SK-N-SH (cell line): ENCODE measurements at regions not wholly inside any gene's neighbourhood (a gene's known extent, or its start where the extent isn't known, plus 50 kb on each side); places are given as distances from the start of the nearest gene placed in this dataset.

Experiments used
- CTCF ChIA-PET: fragments of 300-600, 350-600 bp; formaldehyde crosslinking; extraction: SDS; loops from one replicate; lab custom pipeline; 2021; lab: Yijun Ruan, JAX
- POLR2A ChIA-PET: fragments of 350-600 bp; sonication (Branson Sonifier 250); formaldehyde crosslinking; extraction: SDS; loops from one replicate; lab custom pipeline; 2020; ENCODE audit warnings: antibody characterized with exemption, inconsistent platforms; lab: Yijun Ruan, JAX
- DNase-seq: peaks from one replicate; pipeline ENCODE4 v3.0.0; 2012
- H2AFZ ChIP-seq: fragments of 200-600 bp; sonication (generic); 2 replicates; pipeline ENCODE4 v1.8.1; 2016; ENCODE audit warnings: antibody characterized with exemption, mild to moderate bottlenecking, low read depth
- H3F3A ChIP-seq: fragments of 200-600 bp; sonication (generic); replicated peaks from 2 replicates; pipeline ENCODE3; 2016; ENCODE audit warnings: antibody characterized with exemption, mild to moderate bottlenecking; ENCODE audit not compliant: insufficient read depth
- H3K27ac ChIP-seq, 2 experiments: fragments of 200-500 bp in 1 of 2; fragments of 200-600 bp in 1 of 2; sonication (Bioruptor generic) in 1 of 2; sonication (generic), shearing (Covaris generic) in 1 of 2; 2 replicates each; pipeline versions ENCODE4 v1.5.1 to v1.6.1; 2014 to 2016; ENCODE audit warnings: low read depth in 2 of 2, inconsistent platforms in 1 of 2, low read length in 1 of 2, mild to moderate bottlenecking in 1 of 2, mixed read lengths in 1 of 2
- H3K27me3 ChIP-seq: fragments of 200-600 bp; sonication (generic), shearing (Covaris generic); 2 replicates; pipeline ENCODE4 v1.6.1; 2016; ENCODE audit warnings: mixed run types; ENCODE audit not compliant: insufficient read depth
- H3K36me3 ChIP-seq, 2 experiments: fragments of 200-500 bp in 1 of 2; fragments of 200-600 bp in 1 of 2; sonication (Bioruptor generic) in 1 of 2; sonication (generic) in 1 of 2; replicated peaks in 1 of 2; 2 replicates each; pipeline versions ENCODE3 to v1.5.1; 2014 to 2016; ENCODE audit warnings: low read length in 1 of 2, mild to moderate bottlenecking in 1 of 2; ENCODE audit not compliant: insufficient read depth in 2 of 2, control insufficient read depth in 1 of 2
- H3K4me1 ChIP-seq, 2 experiments: fragments of 200-500 bp in 1 of 2; fragments of 200-600 bp in 1 of 2; sonication (Bioruptor generic) in 1 of 2; sonication (generic), shearing (Covaris generic) in 1 of 2; 2 replicates each; pipeline versions ENCODE4 v1.5.1 to v1.6.1; 2014 to 2016; ENCODE audit warnings: low read depth in 1 of 2, low read length in 1 of 2, mixed run types in 1 of 2; ENCODE audit not compliant: insufficient read depth in 2 of 2, control insufficient read depth in 1 of 2
- H3K4me2 ChIP-seq: fragments of 200-600 bp; sonication (generic), shearing (Covaris generic); 2 replicates; pipeline ENCODE4 v1.6.1; 2017; ENCODE audit warnings: mixed run types
- H3K4me3 ChIP-seq, 2 experiments: fragments of 200-500 bp in 1 of 2; fragments of 200-600 bp in 1 of 2; sonication (Bioruptor generic) in 1 of 2; sonication (generic), shearing (Covaris generic) in 1 of 2; 2 replicates each; pipeline versions ENCODE4 v1.5.1 to v1.8.1; 2014 to 2016; ENCODE audit warnings: low read depth in 2 of 2, inconsistent platforms in 1 of 2, low read length in 1 of 2, mild to moderate bottlenecking in 1 of 2, mixed read lengths in 1 of 2, moderate library complexity in 1 of 2
- H3K79me2 ChIP-seq: fragments of 200-600 bp; sonication (generic); 2 replicates; pipeline ENCODE4 v1.8.1; 2017; ENCODE audit warnings: mild to moderate bottlenecking; ENCODE audit not compliant: insufficient read depth
- H3K9ac ChIP-seq: fragments of 200-600 bp; sonication (generic); 2 replicates; pipeline ENCODE4 v1.6.1; 2017; ENCODE audit warnings: mixed run types
- H3K9me2 ChIP-seq: fragments of 200-600 bp; sonication (generic); 2 replicates; pipeline ENCODE4 v1.6.1; 2017; ENCODE audit warnings: mixed run types
- H3K9me3 ChIP-seq: fragments of 200-600 bp; sonication (generic); 2 replicates; pipeline ENCODE4 v1.6.1; 2017; ENCODE audit warnings: mixed run types, mild to moderate bottlenecking, moderate library complexity
- H4K20me1 ChIP-seq: fragments of 200-600 bp; sonication (generic); 2 replicates; pipeline ENCODE4 v1.6.1; 2017; ENCODE audit warnings: mild to moderate bottlenecking, mixed run types; ENCODE audit not compliant: insufficient read depth
- CHD2 ChIP-seq: fragments of 150-350 bp; IDR thresholded peaks from 2 replicates; pipeline ENCODE4 v1.6.1; 2018; ENCODE audit warnings: low read length; ENCODE audit not compliant: partially characterized antibody
- EP300 ChIP-seq, 2 experiments: IDR thresholded peaks; 2 replicates each; pipeline versions ENCODE4 v1.4.0 to v1.6.1; 2012; ENCODE audit warnings: borderline replicate concordance in 1 of 2, low read depth in 1 of 2, low read length in 1 of 2
- FOSL2 ChIP-seq: IDR thresholded peaks from 2 replicates; pipeline ENCODE4 v1.4.0; 2012; ENCODE audit warnings: low read depth, mild to moderate bottlenecking, moderate library complexity, borderline replicate concordance
- FOXM1 ChIP-seq: IDR thresholded peaks from 2 replicates; pipeline ENCODE4 v1.4.0; 2012; ENCODE audit warnings: low read depth, mild to moderate bottlenecking
- MEF2A ChIP-seq: IDR thresholded peaks from 2 replicates; pipeline ENCODE4 v1.4.0; 2012; ENCODE audit warnings: low read depth, borderline replicate concordance
- NFIC ChIP-seq: IDR thresholded peaks from 2 replicates; pipeline ENCODE4 v1.4.0; 2012; ENCODE audit warnings: borderline replicate concordance
- RAD21 ChIP-seq: IDR thresholded peaks from 2 replicates; pipeline ENCODE4 v1.6.1; 2012; ENCODE audit warnings: mild to moderate bottlenecking, low read length
- RCOR1 ChIP-seq: fragments of 150-350 bp; IDR thresholded peaks from 2 replicates; pipeline ENCODE4 v1.6.1; 2017; ENCODE audit warnings: antibody characterized with exemption, low read length
- RFX5 ChIP-seq: IDR thresholded peaks from 2 replicates; pipeline ENCODE4 v1.6.1; 2012; ENCODE audit warnings: mild to moderate bottlenecking, improper control_type of control experiment, low read length
- RXRA ChIP-seq: IDR thresholded peaks from 2 replicates; pipeline ENCODE4 v1.4.0; 2012; ENCODE audit warnings: low read depth, mild to moderate bottlenecking, borderline replicate concordance
- SIN3A ChIP-seq: IDR thresholded peaks from 2 replicates; pipeline ENCODE4 v1.6.1; 2012; ENCODE audit warnings: low read depth, mild to moderate bottlenecking, low read length, moderate library complexity, borderline replicate concordance
- SMC3 ChIP-seq: IDR thresholded peaks from 2 replicates; pipeline ENCODE4 v1.6.1; 2012; ENCODE audit warnings: low read depth, low read length, improper control_type of control experiment
- TAF1 ChIP-seq: IDR thresholded peaks from 2 replicates; pipeline ENCODE4 v1.6.1; 2012; ENCODE audit warnings: low read depth, mild to moderate bottlenecking, low read length, moderate library complexity, borderline replicate concordance
- YY1 ChIP-seq: IDR thresholded peaks from 2 replicates; pipeline ENCODE4 v1.4.0; 2012; ENCODE audit warnings: low read depth, mild to moderate bottlenecking
- WGBS: methylation state at CpG from one replicate; pipeline ENCODE4 v1.1.6; 2017; ENCODE audit warnings: low lambda C conversion rate; 5-methylcytosine and 5-hydroxymethylcytosine counted together
- TF ChIP-seq, protein P1 (sequence below): IDR thresholded peaks from 2 replicates; pipeline ENCODE4 v1.4.0; 2012; ENCODE audit warnings: low read depth, borderline replicate concordance
- TF ChIP-seq, protein P2 (sequence below): fragments of 200-600 bp; sonication (generic); IDR thresholded peaks from 2 replicates; pipeline ENCODE4 v1.6.1; 2017; ENCODE audit warnings: antibody characterized with exemption, mild to moderate bottlenecking, moderate library complexity
- TF ChIP-seq, protein P3 (sequence below): fragments of 150-350 bp; IDR thresholded peaks from 2 replicates; pipeline ENCODE4 v1.6.1; 2017; ENCODE audit warnings: antibody characterized with exemption, low read length, low read depth, borderline replicate concordance
- TF ChIP-seq, protein P4 (sequence below): IDR thresholded peaks from 2 replicates; pipeline ENCODE4 v1.4.0; 2012; ENCODE audit warnings: low read depth

DNA sequence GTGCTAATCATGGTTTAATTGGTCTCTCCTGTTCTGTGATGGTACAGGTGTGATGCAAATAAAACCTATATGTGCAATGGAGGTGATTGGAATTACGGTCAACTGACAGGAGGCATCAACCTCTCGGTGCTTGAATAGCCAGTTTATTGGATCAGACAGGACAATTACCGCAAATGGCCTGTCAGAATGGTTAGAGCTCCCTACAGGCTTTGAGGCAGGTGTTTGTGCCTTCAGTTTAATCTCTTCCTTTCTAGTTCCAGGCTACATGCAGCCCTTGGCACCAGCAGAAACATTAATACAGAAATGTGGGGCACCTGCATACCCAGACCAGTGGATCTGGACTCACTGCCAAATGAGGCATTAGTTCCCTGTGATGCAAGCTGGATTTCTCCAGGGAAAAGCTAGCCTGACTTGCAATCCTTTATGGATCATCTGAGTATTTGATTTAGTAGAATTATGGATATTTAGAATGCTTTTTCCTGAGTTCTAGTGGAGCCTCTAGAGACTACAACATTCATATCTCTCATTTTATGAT lies 128.6 kb downstream of the MAT2B start:
- TF ChIP-seq RFX5 (no peak), MEF2A (no peak), RAD21 (no peak), SIN3A (no peak), RXRA (no peak), FOSL2 (no peak), EP300 (IDR thresholded peaks at IDR 0.05; ENCODE audit: borderline replicate concordance in 1 of 2, low read depth in 1 of 2, low read length in 1 of 2) (no peak), TAF1 (no peak), NFIC (no peak), SMC3 (no peak), YY1 (no peak), FOXM1 (no peak), CHD2 (no peak), RCOR1 (no peak)
- TF ChIP-seq, protein P1, sequence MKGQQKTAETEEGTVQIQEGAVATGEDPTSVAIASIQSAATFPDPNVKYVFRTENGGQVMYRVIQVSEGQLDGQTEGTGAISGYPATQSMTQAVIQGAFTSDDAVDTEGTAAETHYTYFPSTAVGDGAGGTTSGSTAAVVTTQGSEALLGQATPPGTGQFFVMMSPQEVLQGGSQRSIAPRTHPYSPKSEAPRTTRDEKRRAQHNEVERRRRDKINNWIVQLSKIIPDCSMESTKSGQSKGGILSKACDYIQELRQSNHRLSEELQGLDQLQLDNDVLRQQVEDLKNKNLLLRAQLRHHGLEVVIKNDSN = no peak
- TF ChIP-seq, protein P2, sequence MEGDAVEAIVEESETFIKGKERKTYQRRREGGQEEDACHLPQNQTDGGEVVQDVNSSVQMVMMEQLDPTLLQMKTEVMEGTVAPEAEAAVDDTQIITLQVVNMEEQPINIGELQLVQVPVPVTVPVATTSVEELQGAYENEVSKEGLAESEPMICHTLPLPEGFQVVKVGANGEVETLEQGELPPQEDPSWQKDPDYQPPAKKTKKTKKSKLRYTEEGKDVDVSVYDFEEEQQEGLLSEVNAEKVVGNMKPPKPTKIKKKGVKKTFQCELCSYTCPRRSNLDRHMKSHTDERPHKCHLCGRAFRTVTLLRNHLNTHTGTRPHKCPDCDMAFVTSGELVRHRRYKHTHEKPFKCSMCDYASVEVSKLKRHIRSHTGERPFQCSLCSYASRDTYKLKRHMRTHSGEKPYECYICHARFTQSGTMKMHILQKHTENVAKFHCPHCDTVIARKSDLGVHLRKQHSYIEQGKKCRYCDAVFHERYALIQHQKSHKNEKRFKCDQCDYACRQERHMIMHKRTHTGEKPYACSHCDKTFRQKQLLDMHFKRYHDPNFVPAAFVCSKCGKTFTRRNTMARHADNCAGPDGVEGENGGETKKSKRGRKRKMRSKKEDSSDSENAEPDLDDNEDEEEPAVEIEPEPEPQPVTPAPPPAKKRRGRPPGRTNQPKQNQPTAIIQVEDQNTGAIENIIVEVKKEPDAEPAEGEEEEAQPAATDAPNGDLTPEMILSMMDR = no peak
- TF ChIP-seq, protein P3, sequence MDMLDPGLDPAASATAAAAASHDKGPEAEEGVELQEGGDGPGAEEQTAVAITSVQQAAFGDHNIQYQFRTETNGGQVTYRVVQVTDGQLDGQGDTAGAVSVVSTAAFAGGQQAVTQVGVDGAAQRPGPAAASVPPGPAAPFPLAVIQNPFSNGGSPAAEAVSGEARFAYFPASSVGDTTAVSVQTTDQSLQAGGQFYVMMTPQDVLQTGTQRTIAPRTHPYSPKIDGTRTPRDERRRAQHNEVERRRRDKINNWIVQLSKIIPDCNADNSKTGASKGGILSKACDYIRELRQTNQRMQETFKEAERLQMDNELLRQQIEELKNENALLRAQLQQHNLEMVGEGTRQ = no peak
- TF ChIP-seq, protein P4, sequence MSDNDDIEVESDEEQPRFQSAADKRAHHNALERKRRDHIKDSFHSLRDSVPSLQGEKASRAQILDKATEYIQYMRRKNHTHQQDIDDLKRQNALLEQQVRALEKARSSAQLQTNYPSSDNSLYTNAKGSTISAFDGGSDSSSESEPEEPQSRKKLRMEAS = no peak
- no peak for DNase-seq
- CTCF ChIA-PET = interaction anchor here (0.8 kb wide), 1 partner anchor 14 kb away, joined by 4 read pairs; no protein-coding TSS in a partner anchor
- H3K36me3 ChIP-seq = no peaks in the 10 kb centered on the region
- no peaks in the 10 kb centered on the region for H3K27me3 ChIP-seq
- H3K9me2 ChIP-seq = no peaks in the 10 kb centered on the region
- H2AFZ ChIP-seq = no peak overlapping the region
- H3K27ac ChIP-seq = no peak overlapping the region
- H3K9me3 ChIP-seq = no peaks in the 10 kb centered on the region
- POLR2A ChIA-PET = no interaction called here
- no peaks in the 10 kb centered on the region for H3K79me2 ChIP-seq
- H3K4me3 ChIP-seq = no peak overlapping the region
- H3K9ac ChIP-seq = no peak overlapping the region
- no peak overlapping the region for H3K4me2 ChIP-seq
- 38% methylated on average over 3 of the region's 3 CpGs for WGBS
- no peaks in the 10 kb centered on the region for H3F3A ChIP-seq
- H3K4me1 ChIP-seq = peaks cover 0 to 3% of the 10 kb centered on the region in 2 experiments; a peak in 1 of 4 replicates
- H4K20me1 ChIP-seq = no peaks in the 10 kb centered on the region
